NCI-H2227 treated with DMSO at 0.1 percent for 48 hours (cell line): ENCODE measurements at regions not wholly inside any gene's neighbourhood (a gene's known extent, or its start where the extent isn't known, plus 50 kb on each side); places are given as distances from the start of the nearest gene placed in this dataset.
"Not testable (repeated sequence)": the region's sequence is repeated elsewhere in the genome, so short reads cannot be mapped to it uniquely, and the experiment has no call there.

Source experiments
- DNase-seq: peaks from one replicate; lab custom pipeline; 2025; lab: John Stamatoyannopoulos, UW

GRCh38 chr18:39308931-39309521 lies 1743.4 kb upstream of the CELF4 start:
- DNase-seq, result not testable (repeated sequence)

GRCh38 chr18:39305766-39306165 lies 1740.2 kb upstream of the CELF4 start:
- no peak for DNase-seq

- DNase-seq, result no peak
Measured at GRCh38 chr18:39302481-39302880, 1736.9 kb upstream of the CELF4 start.

GRCh38 chr18:39299152-39299551 lies 1733.6 kb upstream of the CELF4 start:
- no peak for DNase-seq

- DNase-seq, result no peak
Measured at GRCh38 chr18:39297225-39297624, 1731.6 kb upstream of the CELF4 start.

- no peak for DNase-seq
Measured at GRCh38 chr18:39296293-39296888, 1730.8 kb upstream of the CELF4 start.

- no peak for DNase-seq
Measured at GRCh38 chr18:39276764-39277163, 1711.2 kb upstream of the CELF4 start.

GRCh38 chr18:39274535-39274934 lies 1708.9 kb upstream of the CELF4 start:
- DNase-seq, result no peak

- no peak for DNase-seq
Measured at GRCh38 chr18:39272230-39272629, 1706.6 kb upstream of the CELF4 start.

- DNase-seq, result no peak
Measured at GRCh38 chr18:39271654-39272053, 1706.1 kb upstream of the CELF4 start.

GRCh38 chr18:39260565-39260964 lies 1695.0 kb upstream of the CELF4 start:
- no peak for DNase-seq

- no peak for DNase-seq
Measured at GRCh38 chr18:39259736-39260135, 1694.1 kb upstream of the CELF4 start.

- DNase-seq, result no peak
Measured at GRCh38 chr18:39244242-39244641, 1678.6 kb upstream of the CELF4 start.

GRCh38 chr18:39241534-39241933 lies 1675.9 kb upstream of the CELF4 start:
- no peak for DNase-seq

GRCh38 chr18:39238981-39239660 lies 1673.5 kb upstream of the CELF4 start:
- DNase-seq, result no peak

- no peak for DNase-seq
Measured at GRCh38 chr18:39235118-39235719, 1669.6 kb upstream of the CELF4 start.

GRCh38 chr18:39232937-39233336 lies 1667.3 kb upstream of the CELF4 start:
- DNase-seq, result no peak

- no peak for DNase-seq
Measured at GRCh38 chr18:39232490-39232889, 1666.9 kb upstream of the CELF4 start.

GRCh38 chr18:39230086-39230803 lies 1664.6 kb upstream of the CELF4 start:
- peak; percentile 65 for DNase-seq

- not testable (repeated sequence) for DNase-seq
Measured at GRCh38 chr18:39227769-39228168, 1662.2 kb upstream of the CELF4 start.

- no peak for DNase-seq
Measured at GRCh38 chr18:39225373-39225772, 1659.8 kb upstream of the CELF4 start.

- no peak for DNase-seq
Measured at GRCh38 chr18:39223283-39223682, 1657.7 kb upstream of the CELF4 start.
